ENCODE measurements at regions not wholly inside any gene's neighbourhood (a gene's known extent, or its start where the extent isn't known, plus 50 kb on each side); places are given as distances from the start of the nearest gene placed in this dataset.

DNA sequence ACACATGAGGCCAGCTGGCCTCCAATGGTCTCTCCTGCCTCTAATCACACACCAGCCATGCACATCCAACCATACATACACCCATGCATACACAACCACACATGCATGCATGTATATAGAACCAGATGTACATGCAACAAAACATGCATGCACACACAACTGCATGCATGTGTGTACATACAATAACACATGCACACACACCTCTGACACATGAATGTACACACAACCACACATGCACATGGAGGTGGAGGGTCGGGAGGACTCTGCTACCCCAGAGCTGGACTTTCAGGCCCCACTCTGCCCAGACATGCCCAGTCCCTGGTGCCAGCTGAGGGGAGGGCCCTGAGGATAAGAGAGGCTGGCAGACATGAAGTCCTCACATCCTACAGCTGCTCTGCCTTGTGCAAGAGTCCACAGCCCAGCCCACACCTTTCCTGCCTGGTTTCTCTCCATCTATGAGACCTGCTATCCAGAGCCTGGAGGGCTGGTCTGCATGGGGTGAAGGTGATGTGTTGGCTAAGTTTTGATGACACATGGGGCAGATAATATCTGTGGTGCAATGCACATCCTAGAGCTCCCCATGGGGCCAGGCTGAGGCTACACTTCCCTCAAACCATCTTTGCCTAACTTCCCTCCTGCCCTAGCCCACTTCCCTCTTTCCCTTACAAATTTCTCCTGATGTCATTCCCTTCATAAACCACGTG is 50.9 kb upstream of the SDK2 start:
- Histone ChIP-seq H4K91ac (replicated peaks; ENCODE audit: insufficient read length, low read length) (no peak overlapping the region), H3K27ac (ENCODE audit: low read depth, low read length) (no peak overlapping the region), H2AK5ac (ENCODE audit: low read depth, low read length) (no peak overlapping the region), H3K79me1 (ENCODE audit: low read depth, low read length) (no peaks in the 10 kb centered on the region), H4K8ac (ENCODE audit: extremely low read depth, insufficient read depth, low read length) (no peak overlapping the region), H3K18ac (ENCODE audit: extremely low read depth, low read length) (no peak overlapping the region), H3K4ac (replicated peaks; ENCODE audit: insufficient read length, low read depth, low read length) (no peak overlapping the region), H3K9ac (replicated peaks in 1 of 4; ENCODE audit: extremely low read depth in 1 of 4, low read depth in 3 of 4, low read length in 3 of 4) (no peak overlapping the region), H3K36me3 (ENCODE audit: control insufficient read depth in 2 of 4, insufficient read depth in 4 of 4, low read length in 3 of 4) (no peaks in the 10 kb centered on the region; a peak in 2 of 8 replicates), H3K79me2 (ENCODE audit: control insufficient read depth in 1 of 2, insufficient read depth in 2 of 2, low read length in 2 of 2) (no peaks in the 10 kb centered on the region), H3K4me2 (ENCODE audit: insufficient read depth in 1 of 2, low read depth in 2 of 2, low read length in 2 of 2) (no peak overlapping the region), H2BK20ac (ENCODE audit: low read length) (no peak overlapping the region), H3K23ac (ENCODE audit: insufficient read length) (no peak overlapping the region), H2BK15ac (ENCODE audit: low read length) (peak overlapping the region; percentile 73; the same call in 1 of the 2 replicates), H3K4me3 (ENCODE audit: extremely low read depth in 1 of 4, insufficient read depth in 2 of 4, low read depth in 3 of 4, low read length in 4 of 4) (no peak overlapping the region), H4K20me1 (replicated peaks in 1 of 2; ENCODE audit: control insufficient read depth in 1 of 2, insufficient read depth in 2 of 2, low read length in 2 of 2) (no peaks in the 10 kb centered on the region), H2BK120ac (replicated peaks; ENCODE audit: low read depth, low read length) (no peak overlapping the region), H2BK12ac (ENCODE audit: low read depth, low read length) (no peak overlapping the region), H2AFZ (ENCODE audit: low read length) (no peak overlapping the region), H4K5ac (ENCODE audit: insufficient read length, low read depth, low read length) (no peak overlapping the region), H3K4me1 (replicated peaks in 1 of 4; ENCODE audit: control insufficient read depth in 3 of 4, insufficient read depth in 4 of 4, low read length in 3 of 4) (peaks cover 0 to 9% (median 5%) of the 10 kb centered on the region in 4 experiments; a peak in 2 of 7 replicates), H3K56ac (replicated peaks; ENCODE audit: insufficient read length, low read depth, low read length) (no peak overlapping the region), H2BK5ac (ENCODE audit: low read depth, low read length) (no peak overlapping the region), H3K14ac (ENCODE audit: insufficient read length) (no peak overlapping the region), H3K9me3 (ENCODE audit: insufficient read depth in 2 of 2, low read depth in 1 of 2, low read length in 1 of 2) (0 out of 4 replicates have a peak, but pooled peaks cover 0 to 8% of the 10 kb centered on the region in 2 experiments), H3K23me2 (ENCODE audit: low read depth, low read length) (peaks cover 2% of the 10 kb centered on the region; the same call in 1 of the 2 replicates), H3K27me3 (replicated peaks in 1 of 4; ENCODE audit: control insufficient read depth in 3 of 4, extremely low read depth in 1 of 4, insufficient read depth in 3 of 4, low read length in 3 of 4) (no peaks in the 10 kb centered on the region; a peak in 1 of 7 replicates)
- FAIRE-seq: no peak
- ChIA-PET POLR2A (ENCODE audit: partially characterized antibody) (no interaction called here), CTCF (ENCODE audit: partially characterized antibody) (interaction anchor here (0.6 to 1.9 kb wide), 5 partner anchors 15 to 282 kb away, joined by 3 to 10 read pairs (median 3); no protein-coding TSS in a partner anchor)
- WGBS, 2 experiments (ENCODE audit: extremely low coverage in 1 of 2, insufficient coverage in 1 of 2, insufficient read length in 1 of 2, insufficient replicate concordance in 2 of 2, low coverage in 1 of 2, low lambda C conversion rate in 2 of 2, missing lambda C conversion rate in 1 of 2): 81% methylated on average over 2 of the region's 2 CpGs; no CpG with 5 or more reads in 1 of the 2 experiments
- DNase-seq (ENCODE audit: low read depth in 1 of 2, low spot score in 2 of 2): peak in 1 of 2 experiments; percentile 22
- TF ChIP-seq BACH1 (IDR thresholded peaks at IDR 0.05; ENCODE audit: low read length): no peak
- TF ChIP-seq GABPA (IDR thresholded peaks at IDR 0.05; ENCODE audit: borderline replicate concordance, insufficient read depth, low read length): no peak
- TF ChIP-seq JUND (IDR thresholded peaks at IDR 0.05; ENCODE audit: low read length): no peak
